H1 (cell line): ENCODE measurements at regions not wholly inside any gene's neighbourhood (a gene's known extent, or its start where the extent isn't known, plus 50 kb on each side); places are given as distances from the start of the nearest gene placed in this dataset.

ENCODE experiments used
- CTCF ChIA-PET: fragments of 300-600 bp; sonication (Branson Sonifier 250); formaldehyde crosslinking; loops from one replicate; lab custom pipeline; 2021; ENCODE audit not compliant: partially characterized antibody; lab: Charles Lee
- POLR2A ChIA-PET: fragments of 300-600 bp; sonication (Branson Sonifier 250); formaldehyde crosslinking; loops from one replicate; lab custom pipeline; 2021; ENCODE audit warnings: inconsistent platforms; ENCODE audit not compliant: partially characterized antibody; lab: Charles Lee
- DNase-seq, 2 experiments: peaks; one replicate each; pipeline versions ENCODE4 v3.0.0 to v3.0.0-alpha.2; 2010 to 2022; ENCODE audit warnings: low spot score in 2 of 2, low read depth in 1 of 2, mixed read lengths in 1 of 2
- FAIRE-seq: peaks from 2 replicates; lab custom pipeline; 2011; peaks lifted over from hg19 to GRCh38; lab: Jason Lieb, UNC
- H2AFZ ChIP-seq: 2 replicates; pipeline ENCODE4 v1.8.1; 2012; ENCODE audit warnings: low read length, inconsistent platforms
- H2AK5ac ChIP-seq: 2 replicates; pipeline ENCODE4 v1.6.1; 2013; ENCODE audit warnings: low read depth, low read length
- H2BK120ac ChIP-seq: replicated peaks from 2 replicates; pipeline ENCODE3; 2013; ENCODE audit warnings: low read depth, low read length, inconsistent platforms
- H2BK12ac ChIP-seq: 2 replicates; pipeline ENCODE4 v1.6.1; 2013; ENCODE audit warnings: low read depth, low read length
- H2BK15ac ChIP-seq: 2 replicates; pipeline ENCODE4 v1.6.1; 2013; ENCODE audit warnings: low read length
- H2BK20ac ChIP-seq: 2 replicates; pipeline ENCODE4 v1.6.1; 2013; ENCODE audit warnings: low read length
- H2BK5ac ChIP-seq: 2 replicates; pipeline ENCODE4 v1.6.1; 2013; ENCODE audit warnings: low read depth, low read length
- H3K14ac ChIP-seq: 2 replicates; pipeline ENCODE4 v1.6.1; 2013; ENCODE audit warnings: inconsistent platforms; ENCODE audit not compliant: insufficient read length
- H3K18ac ChIP-seq: 2 replicates; pipeline ENCODE4 v1.6.1; 2013; ENCODE audit warnings: low read length; ENCODE audit errors: extremely low read depth
- H3K23ac ChIP-seq: 2 replicates; pipeline ENCODE4 v1.6.1; 2013; ENCODE audit warnings: inconsistent platforms; ENCODE audit not compliant: insufficient read length
- H3K23me2 ChIP-seq: 2 replicates; pipeline ENCODE4 v1.6.1; 2013; ENCODE audit warnings: low read depth, low read length
- H3K27ac ChIP-seq: 2 replicates; pipeline ENCODE4 v1.6.1; 2011; ENCODE audit warnings: low read depth, low read length, inconsistent platforms
- H3K27me3 ChIP-seq, 4 experiments: replicated peaks in 1 of 4; 1 replicate in 1 of 4; 2 replicates in 3 of 4; pipeline versions ENCODE4 v1.6.1 to v1.8.1; 2011 to 2013; ENCODE audit warnings: low read length in 3 of 4, mild to moderate bottlenecking in 3 of 4, inconsistent platforms in 2 of 4, mixed read lengths in 2 of 4, moderate library complexity in 1 of 4; ENCODE audit not compliant: control insufficient read depth in 3 of 4, insufficient read depth in 3 of 4; ENCODE audit errors: extremely low read depth in 1 of 4
- H3K36me3 ChIP-seq, 4 experiments: 2 replicates each; pipeline versions ENCODE4 v1.6.1 to v1.8.1; 2011 to 2013; ENCODE audit warnings: mild to moderate bottlenecking in 4 of 4, low read length in 3 of 4, moderate library complexity in 2 of 4, control low read depth in 1 of 4, inconsistent platforms in 1 of 4; ENCODE audit not compliant: insufficient read depth in 4 of 4, control insufficient read depth in 2 of 4
- H3K4ac ChIP-seq: replicated peaks from 2 replicates; pipeline ENCODE3; 2013; ENCODE audit warnings: low read length, low read depth, mixed read lengths, inconsistent platforms; ENCODE audit not compliant: insufficient read length
- H3K4me1 ChIP-seq, 4 experiments: replicated peaks in 1 of 4; 1 replicate in 1 of 4; 2 replicates in 3 of 4; pipeline versions ENCODE4 v1.6.1 to v1.8.1; 2011 to 2013; ENCODE audit warnings: low read length in 3 of 4, inconsistent platforms in 2 of 4, mixed read lengths in 1 of 4; ENCODE audit not compliant: insufficient read depth in 4 of 4, control insufficient read depth in 3 of 4
- H3K4me2 ChIP-seq, 2 experiments: 2 replicates each; pipeline versions ENCODE4 v1.6.1 to v1.8.1; 2011 to 2013; ENCODE audit warnings: low read depth in 2 of 2, low read length in 2 of 2, control low read depth in 1 of 2, inconsistent platforms in 1 of 2, mild to moderate bottlenecking in 1 of 2; ENCODE audit not compliant: insufficient read depth in 1 of 2
- H3K4me3 ChIP-seq, 4 experiments: fragments of 200-600, 300-600 bp in 1 of 4; sonication (generic), shearing (Covaris generic), sonication (Bioruptor Twin) in 1 of 4; 2 replicates each; pipeline versions ENCODE4 v1.5.1 to v1.8.1; 2011 to 2016; ENCODE audit warnings: low read length in 4 of 4, low read depth in 3 of 4, control low read depth in 2 of 4, inconsistent platforms in 2 of 4, mild to moderate bottlenecking in 2 of 4, mixed read lengths in 1 of 4, moderate library complexity in 1 of 4; ENCODE audit not compliant: insufficient read depth in 2 of 4; ENCODE audit errors: extremely low read depth in 1 of 4
- H3K56ac ChIP-seq: replicated peaks from 2 replicates; pipeline ENCODE3; 2013; ENCODE audit warnings: low read depth, mild to moderate bottlenecking, mixed read lengths, low read length, inconsistent platforms; ENCODE audit not compliant: insufficient read length
- H3K79me1 ChIP-seq: 2 replicates; pipeline ENCODE4 v1.6.1; 2013; ENCODE audit warnings: low read depth, low read length, control low read depth
- H3K79me2 ChIP-seq, 2 experiments: 2 replicates each; pipeline versions ENCODE4 v1.6.1 to v1.8.1; 2012 to 2013; ENCODE audit warnings: low read length in 2 of 2, mild to moderate bottlenecking in 2 of 2, inconsistent platforms in 1 of 2; ENCODE audit not compliant: insufficient read depth in 2 of 2, control insufficient read depth in 1 of 2
- H3K9ac ChIP-seq, 4 experiments: replicated peaks in 1 of 4; 1 replicate in 1 of 4; 2 replicates in 3 of 4; pipeline versions ENCODE4 v1.6.1 to v1.8.1; 2011 to 2013; ENCODE audit warnings: low read depth in 3 of 4, low read length in 3 of 4, control low read depth in 2 of 4, mild to moderate bottlenecking in 2 of 4, moderate library complexity in 2 of 4, inconsistent platforms in 1 of 4; ENCODE audit errors: extremely low read depth in 1 of 4
- H3K9me3 ChIP-seq, 2 experiments: 2 replicates each; pipeline versions ENCODE4 v1.6.1 to v1.8.1; 2012 to 2013; ENCODE audit warnings: mild to moderate bottlenecking in 2 of 2, moderate library complexity in 2 of 2, control low read depth in 1 of 2, inconsistent platforms in 1 of 2, low read depth in 1 of 2, low read length in 1 of 2, mixed read lengths in 1 of 2; ENCODE audit not compliant: insufficient read depth in 2 of 2
- H4K20me1 ChIP-seq, 2 experiments: replicated peaks in 1 of 2; 2 replicates each; pipeline versions ENCODE3 to v1.8.1; 2011 to 2013; ENCODE audit warnings: inconsistent platforms in 2 of 2, low read length in 2 of 2, mild to moderate bottlenecking in 1 of 2; ENCODE audit not compliant: insufficient read depth in 2 of 2, control insufficient read depth in 1 of 2
- H4K5ac ChIP-seq: 2 replicates; pipeline ENCODE4 v1.6.1; 2013; ENCODE audit warnings: low read length, low read depth, mixed read lengths, inconsistent platforms; ENCODE audit not compliant: insufficient read length
- H4K8ac ChIP-seq: 2 replicates; pipeline ENCODE4 v1.8.0; 2013; ENCODE audit warnings: mild to moderate bottlenecking, moderate library complexity, low read length, inconsistent platforms; ENCODE audit not compliant: insufficient read depth; ENCODE audit errors: extremely low read depth
- H4K91ac ChIP-seq: replicated peaks from 2 replicates; pipeline ENCODE3; 2013; ENCODE audit warnings: low read length, mixed read lengths, inconsistent platforms; ENCODE audit not compliant: insufficient read length
- E2F6 ChIP-seq: IDR thresholded peaks from 2 replicates; pipeline ENCODE4 v1.6.1; 2012; ENCODE audit warnings: inconsistent platforms
- KDM1A ChIP-seq: fragments of 200-600, 300-600 bp; sonication (generic); IDR thresholded peaks from 2 replicates; pipeline ENCODE4 v1.7.1; 2016; ENCODE audit warnings: mild to moderate bottlenecking, low read length, borderline replicate concordance
- POLR2AphosphoS5 ChIP-seq: IDR thresholded peaks from 2 replicates; pipeline ENCODE4 v1.6.1; 2011; ENCODE audit warnings: low read depth, low read length
- WGBS, 2 experiments: shearing (Covaris generic) in 1 of 2; methylation state at CpG; one replicate each; pipeline versions ENCODE4 v1.1.6 to v1.1.7; 2013 to 2015; ENCODE audit warnings: low lambda C conversion rate in 2 of 2, mixed read lengths in 2 of 2, inconsistent platforms in 1 of 2, low coverage in 1 of 2, missing lambda C conversion rate in 1 of 2; ENCODE audit not compliant: insufficient replicate concordance in 2 of 2, insufficient coverage in 1 of 2, insufficient read length in 1 of 2; ENCODE audit errors: extremely low coverage in 1 of 2, missing lambda C conversion rate in 1 of 2; 5-methylcytosine and 5-hydroxymethylcytosine counted together

GRCh38 chr10:131691481-131692090, 209.2 kb upstream of the PPP2R2D start:
- Histone ChIP-seq H4K5ac (no peak overlapping the region), H2AFZ (0 out of 2 replicates have a peak overlapping the region, but pooled peaks have one; percentile 39), H2BK12ac (peak overlapping the region; percentile 60; the same call in 1 of the 2 replicates), H3K4me3 (no peak overlapping the region), H3K4me2 (no peak overlapping the region), H4K8ac (0 out of 2 replicates have a peak overlapping the region, but pooled peaks have one; percentile 0), H3K9me3 (no peaks in the 10 kb centered on the region), H3K27me3 (no peaks in the 10 kb centered on the region; a peak in 1 of 7 replicates), H2BK120ac (no peak overlapping the region), H3K23ac (no peak overlapping the region), H3K14ac (no peak overlapping the region), H3K4me1 (peaks cover 2 to 10% (median 6%) of the 10 kb centered on the region in 4 experiments; a peak in 6 of 7 replicates), H3K79me2 (no peaks in the 10 kb centered on the region), H3K23me2 (peaks cover 10% of the 10 kb centered on the region; the same call in 1 of the 2 replicates), H4K20me1 (peaks cover 0 to 4% of the 10 kb centered on the region in 2 experiments), H3K36me3 (no peaks in the 10 kb centered on the region; a peak in 1 of 8 replicates), H2AK5ac (0 out of 2 replicates have a peak overlapping the region, but pooled peaks have one; percentile 39), H2BK5ac (no peak overlapping the region; the same call in 1 of the 2 replicates), H3K27ac (no peak overlapping the region), H3K4ac (no peak overlapping the region), H2BK20ac (no peak overlapping the region), H2BK15ac (no peak overlapping the region), H3K56ac (no peak overlapping the region), H3K9ac (no peak overlapping the region), H3K79me1 (peaks cover 3% of the 10 kb centered on the region), H3K18ac (no peak overlapping the region), H4K91ac (no peak overlapping the region)
- CTCF ChIA-PET: interaction anchor here (0.6 to 1.4 kb wide), 7 partner anchors 10 to 451 kb away, joined by 3 to 4 read pairs (median 3); no protein-coding TSS in a partner anchor
- 83% methylated on average over 8 of the region's 16 CpGs; no CpG with 5 or more reads in 1 of the 2 experiments for WGBS, 2 experiments
- POLR2A ChIA-PET: interaction anchor here (1.0 to 3.1 kb wide), 2 partner anchors 15 to 16 kb away, joined by 4 to 9 read pairs; no protein-coding TSS in a partner anchor
- FAIRE-seq (no peak), DNase-seq (no peak)
- no peak for TF ChIP-seq KDM1A
- TF ChIP-seq POLR2AphosphoS5: no peak
- TF ChIP-seq E2F6: no peak
